Omental fat pad (tissue), 3 donors: ENCODE measurements at regions not wholly inside any gene's neighbourhood (a gene's known extent, or its start where the extent isn't known, plus 50 kb on each side); places are given as distances from the start of the nearest gene placed in this dataset.

ENCODE experiments used
- ATAC-seq: fragments of 150-250 bp; one replicate; pipeline ENCODE4 v1.9.1; 2016; ENCODE audit warnings: mild to moderate bottlenecking, moderate library complexity; ENCODE audit not compliant: low FRiP score
- DNase-seq: peaks from one replicate; pipeline ENCODE4 v3.0.0-alpha.2; 2019; ENCODE audit warnings: low spot score
- CTCF ChIP-seq, 3 donors: fragments of 450-650 bp; IDR thresholded peaks; one replicate each; pipeline ENCODE4 v1.5.1; 2016 to 2017; ENCODE audit warnings: antibody characterized with exemption in 3 of 3, mild to moderate bottlenecking in 3 of 3, moderate library complexity in 2 of 3

GRCh38 chr5:154115291-154115690, 75.2 kb upstream of the GALNT10 start:
- DNase-seq, result no peak
- no peak for TF ChIP-seq CTCF (IDR thresholded peaks at IDR 0.05)
- ATAC-seq, result no peak

- ATAC-seq (no peak), DNase-seq (no peak)
- no peak for TF ChIP-seq CTCF (IDR thresholded peaks at IDR 0.05)
Measured at GRCh38 chr5:154117050-154117449, 73.5 kb upstream of the GALNT10 start.

- no peak for TF ChIP-seq CTCF (IDR thresholded peaks at IDR 0.05)
- ATAC-seq (no peak), DNase-seq (no peak)
Measured at GRCh38 chr5:154117930-154118329, 72.6 kb upstream of the GALNT10 start.

- no peak for ATAC-seq
- DNase-seq, result no peak
- TF ChIP-seq CTCF (IDR thresholded peaks at IDR 0.05), result no peak
Measured at GRCh38 chr5:154118385-154118784, 72.1 kb upstream of the GALNT10 start.

- no peak for TF ChIP-seq CTCF (IDR thresholded peaks at IDR 0.05)
- ATAC-seq, result no peak
- DNase-seq, result no peak
Measured at GRCh38 chr5:154118893-154119336, 71.6 kb upstream of the GALNT10 start.

- ATAC-seq (no peak), DNase-seq (no peak)
- no peak for TF ChIP-seq CTCF (IDR thresholded peaks at IDR 0.05)
Measured at GRCh38 chr5:154129013-154129412, 61.5 kb upstream of the GALNT10 start.

GRCh38 chr5:154129921-154130320, 60.6 kb upstream of the GALNT10 start:
- TF ChIP-seq CTCF (IDR thresholded peaks at IDR 0.05), result no peak
- no peak for DNase-seq
- ATAC-seq, result no peak
